Muscle layer of colon (tissue), 2 donors: ENCODE measurements at regions not wholly inside any gene's neighbourhood (a gene's known extent, or its start where the extent isn't known, plus 50 kb on each side); places are given as distances from the start of the nearest gene placed in this dataset.
A peak's percentile ranks its signal among the peaks of the same experiment; 100 is the strongest.

ENCODE experiments used
- H3K27ac ChIP-seq: one replicate; pipeline ENCODE4 v1.7.0; 2013; ENCODE audit warnings: low read depth, mild to moderate bottlenecking, low read length, moderate library complexity
- H3K27me3 ChIP-seq, 2 donors: one replicate each; pipeline ENCODE4 v1.7.0; 2013; ENCODE audit warnings: low read length in 2 of 2, mild to moderate bottlenecking in 2 of 2; ENCODE audit not compliant: insufficient read depth in 2 of 2, control insufficient read depth in 1 of 2
- H3K36me3 ChIP-seq: one replicate; pipeline ENCODE4 v1.7.0; 2013; ENCODE audit warnings: mild to moderate bottlenecking, low read length; ENCODE audit not compliant: insufficient read depth
- H3K4me1 ChIP-seq: one replicate; pipeline ENCODE4 v1.7.0; 2013; ENCODE audit warnings: mild to moderate bottlenecking, low read length; ENCODE audit not compliant: insufficient read depth
- H3K4me3 ChIP-seq, 2 donors: one replicate each; pipeline ENCODE4 v1.7.0; 2013; ENCODE audit warnings: low read length in 2 of 2, low read depth in 1 of 2, mild to moderate bottlenecking in 1 of 2, moderate library complexity in 1 of 2
- H3K9ac ChIP-seq: one replicate; pipeline ENCODE4 v1.7.0; 2013; ENCODE audit warnings: low read length
- H3K9me3 ChIP-seq: one replicate; pipeline ENCODE4 v1.7.0; 2013; ENCODE audit warnings: mild to moderate bottlenecking, low read length
- donor health status: abdominal sarcoma.
- donor health status: Adenocarcinoma of cecum.

DNA sequence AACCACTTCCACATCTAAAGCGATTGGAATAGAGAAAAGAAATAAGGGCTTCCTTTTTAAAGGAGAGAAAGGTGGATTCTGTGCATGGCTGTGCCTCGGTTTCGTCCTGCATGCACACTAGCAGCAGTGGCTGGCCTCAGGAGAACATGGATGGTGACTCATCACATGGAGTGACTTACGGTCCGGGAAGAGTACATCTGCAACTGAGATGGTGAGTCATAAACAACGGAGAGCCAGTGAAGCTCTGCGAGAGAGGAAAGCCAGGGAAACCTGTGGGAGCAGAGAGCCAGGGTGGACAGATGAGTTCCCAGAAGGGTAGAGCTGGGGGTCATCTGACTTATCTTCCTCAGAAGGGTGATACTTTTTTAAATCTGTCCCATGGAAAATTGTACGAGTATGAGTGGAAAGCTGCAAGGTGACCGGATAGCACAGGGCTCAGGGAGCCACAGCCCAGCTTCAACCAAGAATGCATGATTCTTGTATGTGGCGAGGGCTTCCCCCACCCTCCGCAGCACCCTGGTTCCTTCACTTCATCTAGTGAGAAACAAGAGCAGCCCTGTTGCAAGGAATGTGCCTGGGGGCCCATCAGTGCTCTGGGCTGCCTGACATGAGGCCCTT lies 259.1 kb downstream of the KLF6 start:
- peaks cover 13% of the 10 kb centered on the region for H3K4me1 ChIP-seq
- no peak overlapping the region for H3K9ac ChIP-seq
- H3K27me3 ChIP-seq: no peaks in the 10 kb centered on the region
- H3K27ac ChIP-seq: peak overlapping the region; percentile 27
- no peak overlapping the region for H3K4me3 ChIP-seq
- no peaks in the 10 kb centered on the region for H3K36me3 ChIP-seq
- H3K9me3 ChIP-seq: no peaks in the 10 kb centered on the region

DNA sequence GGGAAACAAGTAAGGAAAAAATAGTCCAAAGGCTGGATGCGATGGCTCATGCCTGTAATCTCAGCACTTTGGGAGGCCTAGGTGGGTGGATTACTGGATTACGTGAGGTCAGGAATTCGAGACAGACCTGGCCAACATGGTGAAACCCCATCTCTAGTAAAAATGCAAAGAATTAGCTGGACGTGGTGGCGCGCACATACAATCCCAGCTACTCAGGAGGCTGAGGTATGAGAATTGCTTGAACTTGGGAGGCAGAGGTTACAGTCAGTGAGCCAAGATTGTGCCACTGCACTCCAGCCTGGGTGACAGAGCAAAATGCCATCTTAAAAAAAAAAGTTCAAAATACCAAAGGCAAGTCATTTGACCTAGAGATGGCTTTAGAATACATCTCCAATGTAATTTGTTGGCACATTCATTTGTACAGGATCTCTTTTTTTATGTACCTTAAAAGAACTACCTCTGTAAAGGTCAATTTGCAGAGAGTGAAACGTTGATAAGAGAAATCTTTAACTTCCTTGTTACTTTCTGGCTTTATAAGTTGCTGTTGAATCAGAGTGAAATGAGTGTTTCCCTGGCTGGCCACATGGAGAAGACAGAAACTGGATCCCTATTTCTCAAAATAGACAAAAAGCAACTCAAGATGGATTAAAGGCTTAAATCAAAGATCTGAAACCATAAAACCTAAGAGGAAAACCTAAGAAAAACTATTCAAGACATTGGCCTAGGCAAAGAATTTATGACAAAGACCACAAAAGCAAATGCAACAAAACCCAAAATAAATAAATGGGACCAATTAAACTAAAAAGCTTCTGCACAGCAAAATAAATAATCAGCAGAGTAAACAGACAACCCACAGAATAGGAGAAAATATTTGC lies 260.7 kb downstream of the KLF6 start:
- no peaks in the 10 kb centered on the region for H3K36me3 ChIP-seq
- no peak overlapping the region for H3K27ac ChIP-seq

DNA sequence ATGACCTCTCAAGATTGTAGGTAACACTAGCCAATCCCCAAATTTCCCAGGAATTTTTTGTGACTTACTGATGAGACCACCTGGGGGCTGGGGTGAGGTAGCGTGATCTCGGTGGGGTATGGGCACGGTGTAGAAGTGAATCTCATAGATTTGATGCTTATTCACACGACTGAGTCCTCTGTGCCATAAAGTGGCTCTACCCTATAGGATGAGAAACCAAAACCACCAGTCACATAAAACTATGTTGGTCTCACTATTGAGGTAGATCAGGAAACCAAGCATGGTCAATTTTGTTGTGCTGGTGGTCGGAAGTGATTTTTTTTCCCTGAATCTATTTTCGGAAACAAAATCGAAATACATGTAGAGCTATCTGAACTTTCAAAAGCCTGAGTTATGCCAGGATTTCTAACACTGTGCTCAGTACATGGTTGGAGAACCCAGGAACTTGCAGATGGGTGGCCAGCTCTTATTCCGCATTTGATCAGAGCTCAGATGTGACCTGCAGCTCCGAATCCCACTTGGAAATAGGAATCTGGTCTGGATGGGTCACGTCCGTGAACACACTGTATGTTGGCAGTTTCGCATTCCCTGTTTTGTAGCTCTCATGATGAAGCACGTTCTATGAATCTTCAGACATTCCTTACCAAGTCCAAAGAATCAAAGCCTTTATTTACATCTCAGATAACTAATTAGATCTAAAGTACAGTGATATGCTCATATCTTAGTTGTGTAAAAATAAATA lies 261.5 kb downstream of the KLF6 start:
- no peaks in the 10 kb centered on the region for H3K9me3 ChIP-seq
- peaks cover 13% of the 10 kb centered on the region for H3K4me1 ChIP-seq
- no peaks in the 10 kb centered on the region for H3K27me3 ChIP-seq
- H3K27ac ChIP-seq: no peak overlapping the region
- no peak overlapping the region for H3K4me3 ChIP-seq
- no peaks in the 10 kb centered on the region for H3K36me3 ChIP-seq
- H3K9ac ChIP-seq: no peak overlapping the region

More for the DNA sequence above, 260.7 kb downstream of the KLF6 start:
- Histone ChIP-seq H3K4me1 (peaks cover 13% of the 10 kb centered on the region), H3K4me3 (no peak overlapping the region), H3K27me3 (no peaks in the 10 kb centered on the region), H3K9me3 (no peaks in the 10 kb centered on the region), H3K9ac (no peak overlapping the region)

DNA sequence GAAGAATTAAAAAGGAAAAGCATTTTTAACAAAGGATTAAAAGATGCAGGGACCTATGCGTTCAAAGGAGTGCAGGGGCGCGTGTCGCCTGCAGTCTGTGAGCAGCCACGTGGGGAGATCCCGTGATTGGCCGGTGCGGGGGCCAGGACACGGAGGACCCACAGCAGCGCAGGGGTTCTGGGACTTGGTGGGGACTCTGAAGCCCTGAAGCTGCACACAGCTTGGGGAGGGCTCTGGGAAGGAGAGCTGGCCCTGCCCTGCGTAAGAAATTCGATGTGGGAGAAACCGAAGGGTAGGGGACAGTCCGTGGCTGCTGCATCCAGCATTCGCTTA lies 268.1 kb downstream of the KLF6 start:
- Histone ChIP-seq H3K4me1 (no peaks in the 10 kb centered on the region), H3K4me3 (no peak overlapping the region), H3K27ac (no peak overlapping the region), H3K9ac (no peak overlapping the region), H3K36me3 (no peaks in the 10 kb centered on the region), H3K27me3 (no peaks in the 10 kb centered on the region), H3K9me3 (no peaks in the 10 kb centered on the region)

DNA sequence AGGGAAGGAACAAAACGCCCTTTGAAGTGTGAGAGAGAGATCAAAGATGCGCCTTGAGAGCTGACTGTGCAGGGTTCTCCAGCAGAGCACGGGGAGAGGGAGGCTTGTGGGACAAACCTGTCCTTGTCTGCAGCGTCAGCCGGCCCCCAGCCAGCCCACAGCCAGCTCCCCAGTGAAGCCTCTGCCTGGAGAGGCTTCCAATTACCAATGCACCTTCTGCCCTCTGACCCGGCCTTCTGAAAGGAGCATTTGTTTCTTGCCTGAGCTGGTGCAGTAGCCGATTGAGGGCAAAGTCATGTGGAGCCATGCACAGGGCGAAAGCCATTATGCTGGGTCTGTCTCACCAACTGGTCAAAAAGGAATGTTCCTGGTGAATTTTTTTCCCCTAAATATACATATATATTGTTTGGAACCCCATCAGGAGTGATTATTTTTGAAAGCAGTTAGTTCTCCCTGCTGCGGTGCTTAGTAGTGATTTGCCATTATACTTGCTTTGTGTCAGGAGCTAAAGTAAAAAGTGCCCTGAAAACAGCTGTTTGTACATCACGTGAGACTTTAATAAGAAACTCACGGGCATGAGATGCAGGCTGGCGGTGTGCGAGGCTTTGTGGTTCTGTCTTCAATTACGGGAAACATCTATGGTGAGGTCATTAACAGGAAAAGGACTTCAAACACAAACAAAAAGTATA lies 268.6 kb downstream of the KLF6 start:
- Histone ChIP-seq H3K36me3 (no peaks in the 10 kb centered on the region), H3K9me3 (no peaks in the 10 kb centered on the region), H3K4me3 (no peak overlapping the region)

DNA sequence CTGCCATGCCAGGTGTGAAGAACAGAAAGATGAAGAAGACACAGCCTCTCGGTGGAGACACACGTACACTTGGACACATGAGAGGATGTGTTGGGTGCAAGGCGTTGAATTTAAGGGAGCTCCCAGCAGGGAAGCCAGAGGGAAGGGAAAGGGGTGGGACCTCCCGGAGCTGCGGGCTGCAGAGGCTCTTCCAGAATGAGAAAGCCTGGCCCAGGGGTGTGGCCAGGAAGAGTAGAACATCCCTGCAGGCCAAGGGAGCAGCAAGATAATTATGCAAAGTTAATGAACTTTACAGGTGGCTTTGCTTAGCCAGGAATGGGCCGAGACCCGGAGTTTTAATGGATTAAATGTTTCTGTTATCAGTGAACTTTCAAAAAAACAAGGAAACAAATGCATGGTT lies 270.3 kb downstream of the KLF6 start:
- Histone ChIP-seq H3K9ac (no peak overlapping the region), H3K36me3 (no peaks in the 10 kb centered on the region), H3K4me1 (no peaks in the 10 kb centered on the region), H3K27me3 (no peaks in the 10 kb centered on the region), H3K9me3 (no peaks in the 10 kb centered on the region), H3K4me3 (no peak overlapping the region), H3K27ac (no peak overlapping the region)

More for the DNA sequence above, 268.6 kb downstream of the KLF6 start:
- no peak overlapping the region for H3K9ac ChIP-seq
- no peaks in the 10 kb centered on the region for H3K4me1 ChIP-seq
- no peaks in the 10 kb centered on the region for H3K27me3 ChIP-seq
- H3K27ac ChIP-seq: no peak overlapping the region

DNA sequence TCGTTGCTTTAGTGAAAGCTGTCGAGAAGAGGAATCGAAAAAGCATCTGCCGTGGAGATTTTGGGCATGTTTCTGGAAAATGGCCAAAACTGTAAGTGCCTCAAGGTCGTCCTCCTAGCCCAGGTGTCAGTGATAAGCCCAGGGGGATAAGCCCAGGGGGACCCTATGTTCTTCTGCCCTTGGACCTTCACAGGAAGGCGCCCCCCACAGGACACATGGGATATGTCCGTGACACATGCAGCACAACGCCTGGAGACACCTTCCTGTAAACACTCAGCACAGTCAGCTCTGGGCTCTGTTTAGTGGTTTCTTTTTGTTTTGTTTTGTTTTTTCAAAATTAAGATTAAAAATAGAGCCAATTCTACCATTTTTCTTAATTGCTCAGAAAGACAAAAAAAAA lies 272.7 kb downstream of the KLF6 start:
- H3K27ac ChIP-seq: no peak overlapping the region
- no peak overlapping the region for H3K4me3 ChIP-seq
- H3K9ac ChIP-seq: no peak overlapping the region
- no peaks in the 10 kb centered on the region for H3K36me3 ChIP-seq
- no peaks in the 10 kb centered on the region for H3K27me3 ChIP-seq
- H3K4me1 ChIP-seq: no peaks in the 10 kb centered on the region
- no peaks in the 10 kb centered on the region for H3K9me3 ChIP-seq

DNA sequence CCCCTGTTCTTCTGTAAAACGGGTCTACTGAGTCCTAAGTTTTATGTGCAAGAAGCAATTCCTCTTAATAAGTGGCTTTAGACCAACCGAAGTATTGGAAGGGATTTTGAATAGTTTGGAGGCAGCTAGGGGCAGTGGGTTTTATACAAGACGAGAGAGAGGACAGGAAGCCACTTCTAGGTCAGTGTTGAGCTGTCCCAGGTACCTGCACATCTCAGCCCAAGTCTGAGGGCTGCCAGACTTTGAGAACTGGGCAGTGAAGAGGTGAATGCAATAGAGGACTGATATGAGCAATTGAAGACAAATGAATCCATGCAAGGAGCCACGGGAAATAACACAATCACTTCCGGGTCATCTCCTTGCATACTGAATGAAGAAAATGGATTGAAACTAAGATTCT lies 273.5 kb downstream of the KLF6 start:
- Histone ChIP-seq H3K36me3 (no peaks in the 10 kb centered on the region), H3K4me1 (no peaks in the 10 kb centered on the region), H3K4me3 (no peak overlapping the region), H3K27ac (no peak overlapping the region), H3K27me3 (no peaks in the 10 kb centered on the region), H3K9ac (no peak overlapping the region), H3K9me3 (no peaks in the 10 kb centered on the region)

DNA sequence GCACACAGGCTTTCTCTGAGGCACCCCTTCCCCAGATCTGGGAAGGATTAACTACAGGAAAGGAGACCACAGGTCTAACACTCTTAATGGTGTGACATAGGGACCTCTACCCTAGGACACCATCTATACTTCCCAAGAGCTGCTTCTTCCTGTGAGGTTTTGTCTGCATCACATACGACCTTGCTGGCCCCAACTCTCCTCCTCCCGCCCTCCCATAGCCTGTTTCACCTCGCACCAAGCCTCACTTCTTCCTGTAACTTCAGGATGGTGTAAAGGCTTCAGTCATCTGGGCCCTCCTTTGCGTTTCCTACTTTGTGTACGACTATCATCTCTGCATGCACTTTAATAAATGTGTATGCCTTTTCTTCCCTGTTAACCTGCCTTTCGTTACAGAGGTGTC lies 274.3 kb downstream of the KLF6 start:
- Histone ChIP-seq H3K27me3 (no peaks in the 10 kb centered on the region), H3K9me3 (no peaks in the 10 kb centered on the region), H3K36me3 (no peaks in the 10 kb centered on the region), H3K4me1 (no peaks in the 10 kb centered on the region), H3K4me3 (no peak overlapping the region), H3K9ac (no peak overlapping the region), H3K27ac (no peak overlapping the region)

DNA sequence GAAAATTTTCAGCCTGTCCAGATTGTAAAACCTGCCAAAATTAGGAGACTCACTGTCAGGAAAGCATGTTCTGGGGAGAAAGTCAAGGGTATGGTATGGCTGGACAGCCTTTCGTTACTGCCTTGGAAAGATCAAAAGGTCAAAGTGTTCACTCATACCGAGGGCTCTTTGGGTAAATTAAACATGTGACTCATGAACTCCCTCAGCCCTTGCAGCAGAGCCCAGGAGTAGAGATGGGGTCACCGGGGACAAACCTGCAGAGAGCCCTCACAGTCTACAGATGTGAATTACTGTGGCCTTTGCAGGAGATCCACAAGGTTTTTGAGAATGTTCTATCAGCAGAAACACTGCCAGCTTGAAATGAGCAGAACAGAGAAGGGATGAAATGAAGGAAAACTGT lies 275.7 kb downstream of the KLF6 start:
- Histone ChIP-seq H3K27me3 (no peaks in the 10 kb centered on the region), H3K36me3 (no peaks in the 10 kb centered on the region), H3K9ac (no peak overlapping the region), H3K4me3 (no peak overlapping the region), H3K9me3 (no peaks in the 10 kb centered on the region), H3K4me1 (no peaks in the 10 kb centered on the region), H3K27ac (no peak overlapping the region)

DNA sequence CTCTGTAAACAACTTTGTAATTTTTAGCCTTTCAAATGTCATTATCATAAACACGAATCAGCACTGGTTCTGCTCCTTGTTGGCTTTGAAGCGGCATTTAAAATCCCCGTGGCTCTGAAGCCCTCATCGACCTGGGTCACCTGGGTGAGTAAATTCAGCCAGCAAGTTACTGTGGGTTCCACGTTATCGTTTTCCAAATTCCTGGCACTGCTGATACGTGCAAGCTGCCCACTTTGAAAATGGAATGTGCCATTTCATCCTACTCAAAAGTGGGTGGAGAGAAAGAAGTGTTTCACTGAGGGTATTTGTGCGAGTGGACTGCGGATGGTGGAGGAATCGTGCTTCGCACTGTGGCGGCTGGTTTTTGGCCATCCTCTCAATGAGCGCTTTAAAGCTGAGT lies 281.7 kb downstream of the KLF6 start:
- Histone ChIP-seq H3K9ac (no peak overlapping the region), H3K36me3 (no peaks in the 10 kb centered on the region), H3K27me3 (no peaks in the 10 kb centered on the region), H3K27ac (no peak overlapping the region), H3K4me1 (peaks cover 5% of the 10 kb centered on the region), H3K4me3 (no peak overlapping the region), H3K9me3 (no peaks in the 10 kb centered on the region)
